ENCODE measurements at regions not wholly inside any gene's neighbourhood (a gene's known extent, or its start where the extent isn't known, plus 50 kb on each side); places are given as distances from the start of the nearest gene placed in this dataset.

DNA sequence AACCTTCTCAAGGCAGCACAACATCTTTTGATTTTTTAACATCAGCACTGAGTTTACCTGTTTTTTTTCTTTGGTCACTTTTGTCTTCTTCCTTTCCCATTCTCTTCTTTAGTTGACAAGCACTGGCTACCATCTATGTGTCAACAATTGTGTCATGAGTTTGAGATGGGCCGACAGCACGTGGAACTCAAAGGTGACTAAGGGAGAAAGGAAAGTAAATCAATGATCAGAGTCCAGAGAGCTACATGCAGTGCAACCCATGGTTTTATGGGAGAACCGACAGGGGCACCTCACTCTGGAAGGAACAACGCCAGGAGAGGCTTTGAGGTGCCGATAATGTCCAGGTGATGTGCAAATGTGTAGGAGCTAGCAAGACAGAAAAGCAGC lies 755.5 kb downstream of the RNF144A start:
- H3K36me3 ChIP-seq (ENCODE audit: control insufficient read depth, insufficient read depth, low read length): no peaks in the 10 kb centered on the region
- intact Hi-C loops (cut with micrococcal nuclease) (loop anchor here (1.0 to 5.0 kb wide), 4 partner anchors 245 to 575 kb away; no protein-coding TSS in a partner anchor), in situ Hi-C loops (cut with MboI) (no loop called here)
- TF ChIP-seq, protein P1, sequence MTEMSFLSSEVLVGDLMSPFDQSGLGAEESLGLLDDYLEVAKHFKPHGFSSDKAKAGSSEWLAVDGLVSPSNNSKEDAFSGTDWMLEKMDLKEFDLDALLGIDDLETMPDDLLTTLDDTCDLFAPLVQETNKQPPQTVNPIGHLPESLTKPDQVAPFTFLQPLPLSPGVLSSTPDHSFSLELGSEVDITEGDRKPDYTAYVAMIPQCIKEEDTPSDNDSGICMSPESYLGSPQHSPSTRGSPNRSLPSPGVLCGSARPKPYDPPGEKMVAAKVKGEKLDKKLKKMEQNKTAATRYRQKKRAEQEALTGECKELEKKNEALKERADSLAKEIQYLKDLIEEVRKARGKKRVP (CRISPR knock-in tag; IDR thresholded peaks at IDR 0.05): no peak
- TF ChIP-seq, protein P2, sequence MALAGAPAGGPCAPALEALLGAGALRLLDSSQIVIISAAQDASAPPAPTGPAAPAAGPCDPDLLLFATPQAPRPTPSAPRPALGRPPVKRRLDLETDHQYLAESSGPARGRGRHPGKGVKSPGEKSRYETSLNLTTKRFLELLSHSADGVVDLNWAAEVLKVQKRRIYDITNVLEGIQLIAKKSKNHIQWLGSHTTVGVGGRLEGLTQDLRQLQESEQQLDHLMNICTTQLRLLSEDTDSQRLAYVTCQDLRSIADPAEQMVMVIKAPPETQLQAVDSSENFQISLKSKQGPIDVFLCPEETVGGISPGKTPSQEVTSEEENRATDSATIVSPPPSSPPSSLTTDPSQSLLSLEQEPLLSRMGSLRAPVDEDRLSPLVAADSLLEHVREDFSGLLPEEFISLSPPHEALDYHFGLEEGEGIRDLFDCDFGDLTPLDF (CRISPR knock-in tag; IDR thresholded peaks at IDR 0.05): no peak
- no peak for TF ChIP-seq CEBPB (tag; IDR thresholded peaks at IDR 0.05)
- TF ChIP-seq HNRNPL (IDR thresholded peaks at IDR 0.05; ENCODE audit: low read depth, low read length): no peak
- TF ChIP-seq ZNF707 (CRISPR knock-in tag; conservative IDR thresholded peaks at IDR 0.05): no peak
- TF ChIP-seq, protein P3, sequence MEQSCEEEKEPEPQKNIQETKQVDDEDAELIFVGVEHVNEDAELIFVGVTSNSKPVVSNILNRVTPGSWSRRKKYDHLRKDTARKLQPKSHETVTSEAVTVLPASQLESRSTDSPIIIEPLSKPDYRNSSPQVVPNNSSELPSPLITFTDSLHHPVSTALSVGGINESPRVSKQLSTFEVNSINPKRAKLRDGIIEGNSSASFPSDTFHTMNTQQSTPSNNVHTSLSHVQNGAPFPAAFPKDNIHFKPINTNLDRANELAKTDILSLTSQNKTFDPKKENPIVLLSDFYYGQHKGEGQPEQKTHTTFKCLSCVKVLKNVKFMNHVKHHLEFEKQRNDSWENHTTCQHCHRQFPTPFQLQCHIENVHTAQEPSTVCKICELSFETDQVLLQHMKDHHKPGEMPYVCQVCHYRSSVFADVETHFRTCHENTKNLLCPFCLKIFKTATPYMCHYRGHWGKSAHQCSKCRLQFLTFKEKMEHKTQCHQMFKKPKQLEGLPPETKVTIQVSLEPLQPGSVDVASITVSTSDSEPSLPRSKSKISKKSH (CRISPR knock-in tag; IDR thresholded peaks at IDR 0.05): no peak
- TF ChIP-seq XRCC3 (IDR thresholded peaks at IDR 0.05): no peak
- no peak for TF ChIP-seq KAT2B (IDR thresholded peaks at IDR 0.05; ENCODE audit: low read depth, low read length)
- no peak for TF ChIP-seq RB1 (IDR thresholded peaks at IDR 0.05; ENCODE audit: low read depth)
- TF ChIP-seq FOSL1 (tag; conservative IDR thresholded peaks at IDR 0.05): no peak
- no peak for TF ChIP-seq TAF1 (IDR thresholded peaks at IDR 0.05; ENCODE audit: control insufficient read depth, extremely low read depth, insufficient read depth, low read length, severe bottlenecking)
- TF ChIP-seq CBX1 (IDR thresholded peaks at IDR 0.05; ENCODE audit: low read depth): no peak
- no peak for TF ChIP-seq PPARD (CRISPR knock-in tag; IDR thresholded peaks at IDR 0.05)
- TF ChIP-seq RBM39 (optimal IDR thresholded peaks at IDR 0.05; ENCODE audit: low read depth, low read length): no peak
- TF ChIP-seq SRSF1 (IDR thresholded peaks at IDR 0.05; ENCODE audit: low read depth, low read length): no peak
- no peak for TF ChIP-seq TGIF2 (CRISPR knock-in tag; IDR thresholded peaks at IDR 0.05)
- TF ChIP-seq SP1 (CRISPR knock-in tag; IDR thresholded peaks at IDR 0.05): no peak
- no peak for TF ChIP-seq NCOA4 (IDR thresholded peaks at IDR 0.05; ENCODE audit: partially characterized antibody)
- no peaks in the 10 kb centered on the region for H3K27me3 ChIP-seq (ENCODE audit: control insufficient read depth in 2 of 2, insufficient read depth in 2 of 2, low read length in 2 of 2)
- H3K9me3 ChIP-seq (replicated peaks; ENCODE audit: control insufficient read depth, insufficient read depth, low read depth, low read length): no peaks in the 10 kb centered on the region
- no peak overlapping the region for H3K4me2 ChIP-seq (ENCODE audit: insufficient read depth, low read length)
- ChIA-PET CTCF (ENCODE audit: low intra/inter-chr PET ratio) (interaction anchor here (1.0 to 1.4 kb wide), 2 partner anchors 470 to 575 kb away, joined by 3 to 10 read pairs; no protein-coding TSS in a partner anchor), POLR2A (no interaction called here)
- no peak for ATAC-seq
- no peaks in the 10 kb centered on the region for H3K79me2 ChIP-seq (ENCODE audit: control insufficient read depth, insufficient read depth, low read length)
- H2AFZ ChIP-seq (ENCODE audit: low read depth, low read length): no peak overlapping the region
- H3K9me1 ChIP-seq (ENCODE audit: control insufficient read depth, insufficient read depth, low read length): no peaks in the 10 kb centered on the region
- H3K27ac ChIP-seq (ENCODE audit: extremely low read depth, low read depth, low read length): no peak overlapping the region
- H3K4me3 ChIP-seq: no peak overlapping the region
- no peaks in the 10 kb centered on the region for H3K4me1 ChIP-seq (replicated peaks in 1 of 2; ENCODE audit: control insufficient read depth in 2 of 2, insufficient read depth in 2 of 2, low read length in 2 of 2)
- FAIRE-seq: no peak
- BruUV-seq (replicated peaks): no TSS peak
- H4K20me1 ChIP-seq (replicated peaks; ENCODE audit: control insufficient read depth, insufficient read depth, low read length): no peaks in the 10 kb centered on the region
- no peak overlapping the region for H3K9ac ChIP-seq (ENCODE audit: insufficient read depth in 1 of 2, low read depth in 2 of 2, low read length in 2 of 2)
- 2% methylated on average over 5 of the region's 5 CpGs for WGBS (ENCODE audit: insufficient coverage, low coverage, missing lambda C conversion rate)
- DNase-seq (ENCODE audit: extremely low read depth in 1 of 4, low spot score in 3 of 4): no peak

Measured in K562 (cell line).